Left renal pelvis (tissue), 4 donors: ENCODE measurements at regions not wholly inside any gene's neighbourhood (a gene's known extent, or its start where the extent isn't known, plus 50 kb on each side); places are given as distances from the start of the nearest gene placed in this dataset.
"Not testable (repeated sequence)": the region's sequence is repeated elsewhere in the genome, so short reads cannot be mapped to it uniquely, and the experiment has no call there.

Experiments
- DNase-seq, 4 donors: peaks; one replicate each; pipeline ENCODE4 v3.0.0-alpha.2; 2013; ENCODE audit warnings: low read depth in 4 of 4, low spot score in 3 of 4

DNA sequence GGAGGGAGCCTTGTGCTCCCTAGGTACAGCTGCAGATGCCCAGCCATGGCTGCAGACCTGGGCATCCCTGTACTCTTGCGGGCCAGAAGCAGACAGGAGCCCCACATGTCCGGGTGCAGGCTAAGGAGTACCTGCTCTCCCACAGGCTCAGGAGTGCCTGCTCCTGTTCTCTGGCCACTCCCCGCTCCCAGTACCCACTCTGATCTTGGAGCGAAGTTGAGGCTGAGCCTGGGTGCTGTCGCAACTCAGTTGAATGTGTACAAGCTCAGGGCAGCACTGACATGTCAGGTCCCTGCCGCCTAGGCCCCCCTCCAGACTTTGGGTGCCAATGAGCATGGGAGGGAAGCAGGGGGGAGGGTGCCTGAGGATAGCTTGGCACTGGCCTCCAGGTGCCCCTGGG, 666.9 kb downstream of the PLPP3 start:
- DNase-seq: no peak

DNA sequence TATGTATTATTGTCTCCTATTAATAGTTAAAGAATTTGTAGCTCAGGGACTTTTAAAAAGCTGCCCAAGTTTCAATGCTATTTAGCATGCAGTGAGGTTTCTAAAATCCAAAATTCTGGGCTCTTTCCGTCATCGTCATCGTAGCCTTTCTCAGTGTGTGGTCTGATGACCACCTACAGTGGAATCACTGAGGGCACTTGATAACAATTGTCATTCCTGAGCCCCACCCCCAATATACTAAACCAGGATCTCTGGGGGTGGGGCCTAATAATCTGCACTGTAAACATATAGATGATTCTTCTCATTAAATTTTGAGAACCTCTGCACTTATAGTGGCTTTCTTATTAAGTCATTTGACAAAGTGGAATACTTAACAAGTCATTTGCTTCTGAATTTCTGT, 674.8 kb downstream of the PLPP3 start:
- no peak for DNase-seq

DNA sequence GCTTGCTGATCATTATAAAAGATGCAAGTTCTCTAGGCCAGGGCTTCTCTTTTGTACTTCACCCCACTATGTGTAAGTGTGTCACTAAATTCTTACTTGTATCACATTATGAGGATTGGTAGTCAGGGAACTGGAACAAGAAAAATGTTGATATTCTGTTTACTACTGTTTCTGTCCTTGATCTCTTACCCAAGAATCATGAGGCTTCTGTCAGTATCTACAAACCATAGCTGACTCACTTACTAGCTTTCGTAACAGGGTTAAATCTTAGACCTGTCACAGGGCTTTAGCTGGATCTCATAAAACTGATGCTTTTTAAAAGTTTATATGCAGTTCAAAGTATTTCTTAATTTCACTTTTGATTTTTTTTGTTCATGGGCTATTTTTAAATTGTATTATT, 681.2 kb downstream of the PLPP3 start:
- no peak for DNase-seq

DNA sequence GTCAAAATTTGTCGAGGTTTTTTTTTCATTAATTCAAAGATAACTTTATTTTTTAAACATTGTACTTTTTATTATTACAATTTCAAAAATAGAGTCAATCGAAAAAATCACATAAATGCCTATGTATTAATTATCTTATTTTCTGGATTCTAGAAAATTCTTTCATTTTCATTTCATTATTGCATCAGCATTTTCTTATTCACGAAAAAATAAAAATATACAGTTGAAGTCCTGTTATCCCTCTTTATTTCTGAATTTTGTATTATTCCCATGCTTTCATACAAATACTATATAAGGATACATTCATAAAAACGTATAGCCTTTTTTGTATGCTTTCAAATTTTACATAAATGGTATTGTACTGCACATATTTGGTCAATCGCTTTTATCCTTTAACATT, 681.0 kb upstream of the USP24 start:
- no peak for DNase-seq

DNA sequence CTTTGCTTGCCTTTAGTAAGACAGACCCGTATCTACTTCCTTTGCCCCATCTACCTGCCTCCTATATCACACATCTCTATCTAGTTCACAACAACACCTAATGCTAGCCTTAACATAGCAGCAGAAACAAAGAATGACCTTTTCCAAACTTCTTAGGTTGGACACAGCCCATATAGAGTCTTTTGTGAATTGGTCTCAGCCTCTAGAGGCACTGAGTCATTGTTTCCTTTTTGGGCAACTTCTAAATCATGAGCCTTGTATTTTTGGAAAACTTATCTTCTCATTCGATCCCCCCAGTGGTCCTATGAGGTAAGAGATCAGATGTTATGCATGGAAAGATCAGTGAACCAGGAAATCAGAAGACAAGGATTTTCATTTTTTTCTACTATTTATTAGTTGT, 679.4 kb upstream of the USP24 start:
- no peak for DNase-seq

DNA sequence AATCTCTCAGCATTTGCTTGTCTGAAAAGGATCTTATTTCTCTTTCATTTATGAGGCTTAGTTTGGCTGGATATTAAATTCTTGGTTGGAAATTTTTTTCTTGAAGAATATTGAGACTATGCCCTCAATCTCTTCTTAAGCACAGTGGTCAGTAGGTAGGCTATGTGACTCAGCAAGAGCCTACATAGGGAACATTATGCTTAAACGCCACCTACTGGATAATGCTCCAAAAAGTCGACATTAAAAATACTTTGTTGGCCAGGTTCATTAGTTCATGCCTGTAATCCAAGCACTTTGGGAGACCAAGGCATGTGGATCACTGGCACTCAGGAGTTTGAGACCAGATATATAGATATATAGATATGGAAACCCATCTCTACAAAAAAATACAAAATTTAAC, 678.0 kb upstream of the USP24 start:
- no peak for DNase-seq

DNA sequence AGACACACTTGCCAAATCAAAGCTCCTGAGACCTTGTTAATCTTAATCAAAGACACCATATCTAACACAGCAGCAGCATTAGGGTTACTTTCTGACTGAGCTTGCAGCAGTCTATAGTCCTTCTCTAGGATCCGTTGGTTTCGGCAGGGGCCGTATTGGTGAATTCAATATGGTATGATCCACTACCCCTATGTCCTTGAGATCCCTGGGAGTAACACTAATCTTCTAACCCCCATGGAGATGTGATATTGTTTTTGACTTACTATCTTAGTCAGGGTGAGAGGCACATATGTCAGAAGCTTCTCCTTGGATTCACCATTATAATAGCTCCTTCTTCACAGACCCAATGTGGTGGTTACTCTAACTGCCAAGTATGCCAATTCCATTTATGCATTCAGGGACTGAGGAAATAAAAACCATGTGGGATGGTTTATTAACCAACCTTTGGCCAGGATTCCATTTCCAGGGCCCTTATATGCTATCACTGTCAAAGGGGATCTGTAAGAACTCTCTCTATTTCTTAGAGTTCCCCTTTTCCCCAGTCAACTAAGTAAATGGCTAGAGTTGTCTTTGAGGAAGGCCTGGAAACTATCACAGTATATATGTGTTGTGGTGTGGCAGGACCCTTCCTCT, 673.6 kb upstream of the USP24 start:
- DNase-seq: no peak

DNA sequence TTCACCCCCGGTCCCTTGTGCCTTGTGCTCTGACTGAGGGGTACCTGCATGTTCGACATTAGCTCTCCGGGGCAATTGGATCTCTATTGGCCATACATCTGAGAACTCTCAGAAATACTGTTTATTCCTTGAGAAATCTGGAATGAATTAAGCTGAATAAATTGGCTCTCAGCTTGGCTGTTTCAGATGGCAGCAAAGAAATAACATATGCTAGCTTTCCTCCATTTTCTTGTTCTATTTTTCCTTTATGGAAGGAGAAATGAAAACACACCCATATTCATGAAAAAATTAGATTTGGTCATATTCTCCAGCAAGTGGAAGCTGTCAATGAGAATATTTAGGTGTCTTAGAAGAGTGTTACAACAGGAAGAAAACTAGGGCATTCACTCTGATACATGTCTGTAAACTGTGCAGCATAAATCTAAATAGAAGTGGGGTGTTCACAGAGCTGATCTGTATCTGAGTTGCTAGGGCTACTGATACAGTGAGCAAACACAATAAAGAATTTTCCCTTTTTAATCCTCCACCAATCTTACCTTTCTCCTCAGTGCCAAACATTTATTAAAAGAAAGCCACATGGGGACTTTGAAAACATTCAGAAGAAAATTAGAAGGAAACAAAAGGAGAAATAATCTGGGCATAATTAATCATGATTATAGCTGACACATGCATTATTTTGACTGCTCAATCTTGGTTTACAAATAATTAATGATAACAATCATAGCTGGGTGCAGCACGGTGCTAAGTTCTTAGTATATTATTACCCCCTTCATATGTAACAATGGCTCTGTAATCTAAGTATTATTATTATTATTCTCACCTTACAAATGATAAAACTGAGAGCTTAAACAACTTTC, 671.9 kb upstream of the USP24 start:
- no peak for DNase-seq

DNA sequence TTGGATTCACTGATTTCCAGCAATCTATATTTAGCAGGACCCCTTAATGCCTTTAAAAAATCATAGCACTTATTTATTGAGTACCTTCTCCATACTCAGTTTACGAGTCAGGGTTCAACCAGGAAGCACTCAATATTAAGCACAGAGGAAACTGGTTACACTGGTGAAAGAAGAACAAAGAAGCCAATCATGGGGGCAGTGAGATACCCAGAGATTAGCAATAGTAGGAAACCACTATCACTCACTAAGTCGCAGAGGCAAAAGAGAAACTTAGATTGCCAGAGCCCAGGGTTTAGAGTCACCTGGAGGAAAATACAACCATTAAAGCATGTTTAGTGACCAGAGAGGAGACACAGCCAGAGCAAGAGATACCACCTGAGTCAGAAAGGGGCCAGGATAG, 670.5 kb upstream of the USP24 start:
- DNase-seq: no peak

DNA sequence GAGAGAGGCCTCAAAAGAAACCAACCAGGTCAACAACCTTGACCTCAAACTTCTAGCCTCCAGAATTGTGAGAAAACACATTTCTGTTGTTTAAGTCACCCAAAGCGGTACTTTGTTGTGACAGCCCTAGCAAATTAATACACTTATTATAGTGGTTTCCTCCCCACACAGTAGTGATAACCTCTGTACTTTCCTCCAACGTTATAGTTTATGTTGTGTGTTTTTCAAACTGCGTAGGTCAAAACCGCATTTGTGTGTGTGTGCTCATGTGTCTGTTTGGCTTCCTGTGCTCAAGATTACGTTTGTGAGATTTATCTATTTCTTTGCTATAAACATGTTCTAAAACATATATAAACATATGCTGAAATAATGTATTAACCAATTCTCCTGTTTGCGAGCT, 667.8 kb upstream of the USP24 start:
- no peak for DNase-seq

DNA sequence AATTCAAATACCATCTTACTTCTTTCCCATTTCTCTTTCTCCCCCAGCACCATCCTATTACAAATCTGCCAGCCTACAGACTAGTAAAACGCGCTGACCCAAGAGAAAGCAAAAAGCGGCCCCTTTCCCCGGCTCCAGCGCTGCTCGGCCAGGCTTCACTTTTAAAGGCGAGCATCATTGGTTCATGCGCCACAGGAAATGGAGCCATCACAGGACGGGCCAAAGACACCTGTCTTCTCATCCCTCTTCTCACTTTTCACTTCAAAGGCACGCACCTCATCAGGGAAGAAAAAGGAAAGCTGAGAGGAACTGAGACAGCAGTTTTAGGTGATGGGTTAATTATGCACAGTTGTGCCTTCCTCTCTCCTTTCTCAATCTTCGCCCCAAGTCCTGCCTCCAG, 664.2 kb upstream of the USP24 start:
- peak in 1 of 4 donors; percentile 21 for DNase-seq

DNA sequence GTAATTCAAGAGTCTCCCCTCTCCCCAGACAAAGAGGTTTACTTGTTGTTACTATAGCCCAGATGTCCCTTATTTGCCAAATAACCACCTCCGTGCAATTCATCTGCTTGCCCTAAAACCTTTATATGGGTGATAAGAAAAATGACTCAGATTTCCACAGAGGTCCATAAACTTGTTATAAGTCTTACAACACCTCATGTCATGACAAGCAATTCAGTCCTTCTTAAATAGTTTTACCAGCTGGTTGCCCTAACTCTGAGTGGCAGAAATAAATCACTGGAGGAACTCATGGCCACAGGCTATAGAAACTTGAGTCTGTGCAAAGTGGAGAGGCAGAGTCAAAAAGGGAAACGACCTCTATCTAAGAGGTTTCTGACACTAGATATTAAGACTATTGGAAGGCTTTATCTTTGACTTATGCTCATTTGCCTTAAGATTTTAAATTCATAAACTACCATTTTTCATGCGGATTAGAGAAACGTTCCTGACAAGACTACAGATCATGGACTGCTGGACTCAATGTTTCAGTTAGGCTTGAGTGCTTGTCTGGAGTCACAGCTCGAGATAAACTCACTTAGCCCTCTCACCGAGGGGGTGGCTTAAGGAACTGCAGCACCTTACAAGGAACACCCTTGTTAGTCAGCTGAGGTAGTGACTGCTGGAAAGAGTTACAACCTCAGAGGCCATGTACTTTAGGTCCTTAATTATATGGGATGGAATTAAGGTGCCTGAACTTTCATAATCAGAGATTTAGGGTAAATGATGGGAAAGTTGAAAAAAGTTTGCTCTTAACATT, 662.5 kb upstream of the USP24 start:
- no peak for DNase-seq

DNA sequence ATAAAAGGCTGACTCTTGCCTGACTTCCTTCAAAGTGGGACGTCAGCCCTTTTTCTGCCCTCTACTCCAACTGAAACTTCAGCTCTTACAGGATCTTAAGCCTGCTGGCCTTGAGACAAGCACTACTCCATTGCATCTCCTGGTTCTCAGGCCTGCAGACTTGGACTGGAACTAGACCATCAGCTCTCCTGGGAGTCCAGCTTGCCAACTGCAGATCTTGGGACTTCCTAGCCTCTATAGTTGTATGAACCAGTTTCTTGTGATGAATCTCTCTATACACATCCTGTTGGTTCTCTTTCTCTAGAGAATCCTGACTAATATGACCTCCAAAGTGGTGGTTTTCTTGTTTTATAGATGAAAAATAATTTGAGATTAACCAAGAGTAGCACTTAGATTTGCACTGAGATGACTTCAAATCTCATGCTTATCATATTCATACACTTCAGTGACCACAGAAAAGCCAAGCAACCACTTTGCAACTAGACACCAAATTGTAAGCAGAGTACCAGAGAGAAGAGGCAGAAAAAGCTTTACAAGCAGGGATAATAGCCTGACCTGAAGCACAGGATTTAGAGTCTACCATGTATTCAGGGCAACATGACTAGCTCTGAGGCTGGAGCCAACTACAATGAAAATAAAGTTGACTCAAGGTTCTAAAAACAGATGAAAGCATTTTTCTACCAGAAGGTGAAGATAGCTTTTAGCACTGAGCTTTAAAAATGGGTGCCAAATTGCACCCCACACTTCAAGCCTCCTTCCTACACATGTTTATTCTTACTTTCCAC, 661.3 kb upstream of the USP24 start:
- DNase-seq: no peak

DNA sequence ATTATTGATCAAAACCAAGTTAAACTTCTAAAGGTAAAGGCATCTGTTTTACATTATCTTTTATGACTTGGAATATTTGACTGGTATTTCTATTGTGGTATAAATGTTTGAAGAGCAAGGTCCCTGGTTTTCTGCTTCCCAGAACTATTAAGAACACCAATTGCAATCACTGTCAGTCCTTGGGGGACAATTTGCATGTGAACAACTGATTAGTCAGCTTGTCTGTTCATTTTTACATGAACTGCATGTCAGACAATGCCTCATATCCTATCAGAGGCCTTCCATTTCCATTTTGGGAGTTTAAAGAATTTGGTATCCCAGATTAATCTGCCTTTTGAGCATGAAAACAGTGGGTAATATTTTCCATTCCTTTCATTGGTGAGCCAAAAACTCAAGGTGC, 654.9 kb upstream of the USP24 start:
- no peak for DNase-seq

DNA sequence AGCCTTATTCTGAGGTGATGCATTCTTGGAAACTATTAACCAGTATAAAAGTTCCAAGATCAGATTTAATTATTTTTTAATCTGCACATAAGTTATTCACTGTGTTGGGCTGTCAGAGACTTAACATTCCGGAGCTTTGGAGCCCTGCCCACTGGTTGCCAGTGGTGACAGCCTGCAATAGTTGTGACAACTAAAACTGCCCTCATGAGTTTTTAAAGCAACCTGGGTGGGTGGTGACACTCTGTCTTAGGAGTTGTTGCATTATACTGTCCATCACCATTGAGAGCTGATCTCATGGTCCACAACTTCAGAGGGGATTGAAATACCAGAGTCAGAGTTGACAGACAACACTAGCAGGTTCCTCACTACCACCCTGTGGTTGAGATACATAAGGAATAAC, 653.9 kb upstream of the USP24 start:
- DNase-seq: peak in 2 of 4 donors; percentile 29 to 52

DNA sequence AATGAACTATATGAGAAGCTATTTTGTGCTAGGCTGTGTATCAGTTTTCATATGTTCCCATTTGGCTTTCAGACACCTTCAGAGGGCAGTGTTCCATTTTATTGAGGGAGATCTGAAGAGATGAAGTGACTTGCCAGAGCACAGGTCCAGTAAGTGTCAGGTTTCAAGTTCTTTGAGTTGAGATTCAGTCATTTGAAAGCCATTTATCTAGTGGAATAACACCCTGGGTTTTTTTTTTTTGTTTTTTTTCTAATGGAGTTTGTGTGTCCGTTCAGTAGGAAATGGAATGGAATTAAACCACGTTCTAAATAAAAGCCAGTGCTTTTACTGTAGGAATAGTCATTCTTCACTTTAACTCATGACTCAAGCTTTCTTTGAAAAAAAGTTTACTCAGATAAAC, 652.9 kb upstream of the USP24 start:
- peak in 1 of 4 donors; percentile 48 for DNase-seq

DNA sequence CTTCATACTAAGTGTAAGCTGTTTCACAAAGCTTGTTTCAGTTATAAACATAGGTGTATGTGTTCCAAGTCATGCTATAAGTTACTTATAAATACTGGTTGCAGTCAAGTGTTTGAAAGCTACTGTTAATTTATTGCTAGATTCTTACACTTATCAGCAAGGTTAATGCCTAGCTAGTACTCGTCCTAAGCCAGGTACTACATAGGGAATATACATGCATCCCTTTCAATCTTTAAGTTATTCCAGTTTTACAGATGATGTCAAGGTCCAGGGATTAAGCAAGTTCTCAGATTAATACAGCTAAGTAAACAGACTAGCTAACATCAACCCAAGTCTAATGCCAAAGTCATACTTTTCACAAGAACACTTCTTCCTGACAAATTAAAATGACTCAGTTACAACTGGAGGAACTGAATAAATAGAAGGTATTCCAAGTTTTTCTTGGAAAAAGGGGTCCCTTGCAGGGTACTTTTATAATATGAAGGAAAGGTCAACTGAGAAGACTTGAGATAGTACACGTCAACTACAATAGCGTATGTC, 652.2 kb upstream of the USP24 start:
- DNase-seq: no peak

DNA sequence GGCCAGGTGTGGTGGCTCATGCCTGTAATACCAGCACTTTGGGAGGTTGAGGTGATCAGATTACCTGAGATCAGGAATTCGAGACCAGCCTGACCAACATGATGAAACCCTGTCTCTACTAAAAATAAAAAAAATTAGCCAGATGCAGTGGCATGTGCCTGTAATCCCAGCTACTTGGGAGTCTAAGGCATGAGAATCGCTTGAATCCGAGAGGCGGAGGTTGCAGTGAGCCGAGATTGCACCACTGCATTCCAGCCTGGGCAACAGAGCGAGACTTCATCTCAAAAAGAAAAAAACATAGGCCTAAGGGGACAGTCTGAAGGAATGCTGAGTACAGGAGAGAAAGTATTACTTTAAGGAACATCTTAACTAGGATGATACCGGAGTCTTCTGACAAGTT, 650.6 kb upstream of the USP24 start:
- not testable (repeated sequence) for DNase-seq

DNA sequence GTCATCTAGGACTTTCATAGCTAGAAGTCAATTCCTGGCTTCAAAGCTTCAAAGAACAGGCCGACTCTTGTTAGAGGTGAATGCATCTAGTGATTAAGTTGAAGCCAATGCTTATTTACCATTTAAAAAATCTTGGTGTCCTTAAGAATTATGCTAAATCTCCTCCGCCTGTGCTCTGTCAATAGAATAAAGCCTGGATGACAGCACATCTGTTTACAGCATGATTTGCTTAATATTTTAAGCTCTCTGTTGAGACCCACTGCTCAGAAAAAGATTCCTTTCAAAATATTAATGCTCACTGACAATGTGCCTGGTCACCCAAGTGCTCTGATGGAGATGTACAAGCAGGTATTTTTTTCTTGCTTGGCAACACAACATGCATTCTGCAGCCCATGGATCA, 649.1 kb upstream of the USP24 start:
- no peak for DNase-seq

DNA sequence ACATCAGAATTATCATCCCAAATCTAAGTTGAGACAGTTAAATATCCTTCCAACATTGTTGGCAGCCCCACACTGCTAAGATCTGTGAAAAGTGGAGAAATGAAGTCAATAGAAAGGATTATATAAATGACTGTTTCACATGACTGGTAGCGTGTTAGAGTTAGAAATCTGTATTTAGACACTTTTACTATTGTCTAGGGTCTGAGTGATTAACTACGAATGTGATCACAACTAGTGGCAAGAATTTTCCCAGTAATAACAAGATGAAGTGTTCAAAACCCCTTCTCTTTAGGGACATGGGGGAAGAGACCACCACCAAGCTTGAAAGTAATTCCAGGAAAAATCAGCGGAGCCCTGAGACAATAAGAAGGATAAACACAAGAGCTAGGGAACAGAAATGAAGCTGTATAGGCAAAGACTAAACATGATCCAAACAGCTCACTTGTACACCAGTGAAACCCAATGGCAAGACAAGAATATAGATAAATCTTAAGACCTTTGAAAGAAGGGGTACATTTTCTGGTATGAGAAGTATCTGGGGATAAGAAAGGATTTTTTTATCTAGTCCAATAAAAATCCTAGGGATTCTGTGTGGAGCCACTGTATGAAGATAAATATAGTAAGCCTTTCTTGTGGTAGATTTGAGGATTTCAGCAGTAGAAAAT, 646.6 kb upstream of the USP24 start:
- no peak for DNase-seq
